ENCODE measurements at regions not wholly inside any gene's neighbourhood (a gene's known extent, or its start where the extent isn't known, plus 50 kb on each side); places are given as distances from the start of the nearest gene placed in this dataset.
"Not testable (repeated sequence)": the region's sequence is repeated elsewhere in the genome, so short reads cannot be mapped to it uniquely, and the experiment has no call there.

- in situ Hi-C loops (cut with HindIII; ENCODE audit: low sequenced_read_pairs): no loop called here
- no peak for DNase-seq (ENCODE audit: low spot score)
Measured at GRCh38 chr15:59798605-59798917, 109.4 kb upstream of the BNIP2 start.

DNA sequence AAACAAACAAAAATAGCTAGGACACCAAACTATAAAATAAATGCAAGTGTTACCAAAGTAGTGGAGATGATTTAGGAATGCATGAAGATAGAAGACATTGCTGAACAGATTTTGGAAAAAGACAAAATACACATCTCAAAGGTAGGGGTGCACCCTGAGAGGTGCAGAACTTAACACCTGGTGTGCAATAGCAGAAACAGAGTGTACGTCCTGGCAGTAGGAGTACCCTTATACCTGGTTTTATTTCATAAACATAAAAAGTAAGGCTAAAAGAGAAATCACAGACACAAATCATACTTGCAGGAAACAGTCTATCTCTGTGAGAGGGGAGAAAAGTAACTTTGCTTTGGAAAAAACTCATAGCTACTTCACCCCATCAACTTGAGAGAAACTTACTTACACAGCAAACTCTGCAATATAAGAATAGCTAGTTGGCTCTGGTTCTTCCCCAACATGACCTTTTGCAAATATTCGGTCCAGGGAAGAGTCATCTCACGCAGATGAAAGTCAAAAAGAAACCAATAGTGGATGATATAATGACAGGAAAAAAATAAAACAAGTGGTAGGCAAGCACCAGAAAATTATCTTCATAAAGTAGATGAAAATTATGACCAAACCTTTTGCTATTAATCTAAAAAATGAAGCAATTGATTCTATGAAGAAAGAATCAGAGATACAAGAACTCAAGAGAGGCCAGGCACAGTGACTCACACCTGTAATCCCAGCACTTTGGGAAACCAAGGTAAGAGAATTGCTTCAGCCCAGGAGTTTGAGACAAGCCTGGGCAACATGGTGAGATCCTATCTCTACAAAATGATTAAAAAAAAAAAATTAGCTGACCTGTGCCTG is 108.9 kb upstream of the BNIP2 start:
- in situ Hi-C loops (cut with HindIII; ENCODE audit: low sequenced_read_pairs): no loop called here
- no peak for DNase-seq (ENCODE audit: low spot score)

GRCh38 chr15:59794229-59794886 is 105.2 kb upstream of the BNIP2 start:
- in situ Hi-C loops (cut with HindIII; ENCODE audit: low sequenced_read_pairs): no loop called here

DNA sequence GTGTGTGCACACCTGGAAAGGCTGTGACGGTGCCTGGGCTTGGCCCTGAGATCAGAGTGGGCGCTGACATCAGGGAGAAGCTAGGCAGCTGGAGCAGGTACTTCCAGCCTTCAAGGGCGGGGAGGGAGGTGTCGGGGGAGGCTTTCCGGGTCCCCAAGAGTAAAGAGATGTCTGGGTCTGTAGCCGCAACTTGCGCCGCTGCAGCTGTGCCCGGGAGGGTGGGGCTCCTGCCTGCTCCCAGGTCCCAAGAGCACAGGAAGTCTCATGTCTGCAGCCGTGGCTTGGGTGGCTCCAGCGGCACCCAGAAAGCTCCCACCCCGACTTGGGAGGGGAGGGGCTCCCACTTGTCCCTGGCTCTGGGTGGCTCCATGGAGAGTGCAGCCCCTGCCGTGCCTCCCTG is 103.2 kb upstream of the BNIP2 start:
- in situ Hi-C loops (cut with HindIII; ENCODE audit: low sequenced_read_pairs): no loop called here
- no peak for DNase-seq (ENCODE audit: low spot score)

More at GRCh38 chr15:59794229-59794886, 105.2 kb upstream of the BNIP2 start:
- no peak for DNase-seq (ENCODE audit: low spot score)

GRCh38 chr15:59791755-59792154 is 102.6 kb upstream of the BNIP2 start:
- in situ Hi-C loops (cut with HindIII; ENCODE audit: low sequenced_read_pairs): no loop called here
- no peak for DNase-seq (ENCODE audit: low spot score)

DNA sequence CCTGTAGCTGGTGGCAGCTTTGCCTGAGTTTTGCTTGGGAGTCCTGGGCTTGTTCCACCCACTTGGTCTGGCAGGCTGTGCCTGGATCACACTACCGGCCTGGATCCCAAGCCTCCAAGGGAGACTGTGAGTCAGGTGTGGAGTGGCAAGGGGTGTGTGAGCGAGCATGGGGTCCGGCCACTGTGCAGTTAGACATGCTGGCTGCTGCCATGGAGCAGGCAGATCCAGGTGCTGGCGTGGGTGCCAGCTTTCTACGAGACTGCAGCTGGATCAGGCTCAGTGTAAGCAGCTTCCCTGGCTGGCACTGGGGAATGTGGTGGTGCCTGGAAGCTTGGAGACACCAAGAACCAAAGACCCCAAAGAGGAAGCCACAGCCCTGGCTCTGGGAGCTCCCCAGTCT is 102.0 kb upstream of the BNIP2 start:
- DNase-seq (ENCODE audit: low spot score): no peak
- in situ Hi-C loops (cut with HindIII; ENCODE audit: low sequenced_read_pairs): no loop called here

GRCh38 chr15:59786466-59786865 is 97.3 kb upstream of the BNIP2 start:
- in situ Hi-C loops (cut with HindIII; ENCODE audit: low sequenced_read_pairs); DNase-seq (ENCODE audit: low spot score): not testable (repeated sequence)

GRCh38 chr15:59785981-59786380 is 96.9 kb upstream of the BNIP2 start:
- DNase-seq (ENCODE audit: low spot score); in situ Hi-C loops (cut with HindIII; ENCODE audit: low sequenced_read_pairs): not testable (repeated sequence)

GRCh38 chr15:59783774-59784520 is 94.8 kb upstream of the BNIP2 start:
- not testable (repeated sequence) for DNase-seq (ENCODE audit: low spot score)

DNA sequence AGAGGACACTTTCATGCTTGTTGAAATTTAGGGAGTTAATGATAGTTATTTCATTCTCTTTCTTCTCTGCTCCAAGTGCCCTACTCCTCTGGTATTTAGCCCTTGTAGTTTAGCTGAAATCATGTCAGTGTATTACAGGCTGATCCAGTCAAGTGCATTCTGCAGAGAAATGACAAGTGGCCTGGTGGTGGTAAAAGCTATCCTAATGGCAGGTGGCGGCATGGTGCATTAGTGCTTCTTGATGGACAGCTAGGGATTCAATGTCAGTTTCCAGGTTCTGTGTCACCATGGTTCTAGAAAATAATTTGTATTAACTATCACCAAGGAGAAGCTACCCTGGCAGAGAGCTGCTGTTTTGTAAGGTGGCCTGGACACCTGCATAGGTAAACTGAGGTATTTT is 90.0 kb upstream of the BNIP2 start:
- in situ Hi-C loops (cut with HindIII; ENCODE audit: low sequenced_read_pairs): no loop called here
- no peak for DNase-seq (ENCODE audit: low spot score)

More at GRCh38 chr15:59783774-59784520, 94.8 kb upstream of the BNIP2 start:
- in situ Hi-C loops (cut with HindIII; ENCODE audit: low sequenced_read_pairs): not testable (repeated sequence)

- in situ Hi-C loops (cut with HindIII; ENCODE audit: low sequenced_read_pairs): no loop called here
- no peak for DNase-seq (ENCODE audit: low spot score)
Measured at GRCh38 chr15:59764775-59765174, 75.7 kb upstream of the BNIP2 start.

GRCh38 chr15:59762558-59762957 is 73.4 kb upstream of the BNIP2 start:
- DNase-seq (ENCODE audit: low spot score): no peak
- in situ Hi-C loops (cut with HindIII; ENCODE audit: low sequenced_read_pairs): no loop called here

DNA sequence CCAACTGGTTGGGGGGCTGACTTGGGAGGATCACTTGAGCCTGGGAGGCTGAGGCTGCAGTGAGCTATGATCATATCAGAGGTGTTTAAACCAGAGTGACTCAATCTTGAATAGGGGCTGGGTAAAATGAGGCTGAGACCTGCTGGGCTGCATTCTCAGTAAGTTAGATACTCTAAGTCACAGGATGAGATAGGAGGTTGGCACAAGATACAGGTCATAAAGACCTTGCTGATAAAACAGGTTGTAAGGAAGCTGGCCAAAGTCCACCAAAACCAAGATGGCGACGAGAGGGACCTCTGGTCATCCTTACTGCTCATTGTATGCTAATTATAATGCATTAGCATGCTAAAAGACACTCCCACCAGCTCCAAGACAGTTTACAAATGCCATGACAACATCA is 71.1 kb upstream of the BNIP2 start:
- in situ Hi-C loops (cut with HindIII; ENCODE audit: low sequenced_read_pairs); DNase-seq (ENCODE audit: low spot score): not testable (repeated sequence)

DNA sequence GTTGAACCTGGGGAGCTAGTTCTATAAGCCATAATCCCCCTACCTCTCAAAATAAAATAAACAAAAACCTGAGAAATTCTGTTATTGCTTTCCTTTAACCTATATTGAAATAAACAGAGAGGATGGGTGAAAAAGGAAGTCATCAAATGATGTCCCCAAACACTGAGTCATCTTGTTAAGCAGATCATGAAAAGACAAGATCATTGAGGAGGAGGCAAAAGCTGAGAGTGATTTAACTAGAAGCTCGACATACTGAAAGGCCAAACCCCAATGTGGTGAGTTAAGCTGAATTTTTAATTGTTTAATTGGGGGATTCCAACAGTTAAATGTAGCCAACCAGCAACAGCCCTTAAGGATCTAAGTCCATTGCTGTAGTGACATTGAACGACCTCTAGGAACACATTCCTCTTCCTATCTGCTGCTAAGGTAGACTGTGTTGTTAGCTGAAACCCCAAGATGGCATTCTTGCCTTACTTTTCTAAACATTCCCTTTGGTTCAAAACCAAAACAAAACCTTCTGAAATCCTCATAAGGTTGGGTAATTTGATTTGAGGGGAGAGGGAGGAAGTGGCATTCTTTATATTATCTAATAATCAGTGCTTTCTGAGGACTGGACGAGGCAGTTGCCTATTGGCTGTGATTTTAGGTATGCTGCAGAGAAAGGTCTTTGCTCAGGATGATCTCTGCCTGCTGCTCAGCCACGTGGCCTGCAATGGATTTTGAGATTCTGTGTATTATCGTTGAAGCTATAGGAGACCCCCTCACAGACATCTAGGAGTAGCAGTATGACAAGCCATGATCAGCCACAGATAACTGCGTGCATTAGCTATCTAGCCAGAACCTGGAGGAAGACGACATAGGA is 62.7 kb upstream of the BNIP2 start:
- in situ Hi-C loops (cut with HindIII; ENCODE audit: low sequenced_read_pairs): no loop called here

DNA sequence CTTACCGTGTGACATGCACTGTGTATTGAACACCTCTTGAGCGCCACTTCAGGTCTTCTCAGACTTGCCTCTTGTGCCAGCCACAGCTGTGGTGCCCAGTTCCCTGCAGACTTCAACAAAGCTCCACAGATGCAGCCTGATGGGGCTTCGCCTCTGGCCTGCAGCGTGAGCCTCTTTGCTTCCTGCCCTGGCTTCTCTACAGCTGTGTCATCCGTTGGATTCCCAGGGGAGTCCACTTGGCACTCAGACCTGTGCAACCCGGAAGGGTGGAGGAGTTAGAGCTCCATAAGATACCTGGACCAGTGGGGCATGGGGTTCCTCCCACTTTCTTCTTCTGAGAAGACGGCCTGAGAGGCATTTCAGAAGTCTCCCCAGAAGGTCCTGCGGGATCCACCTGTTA is 57.7 kb upstream of the BNIP2 start:
- no peak for DNase-seq (ENCODE audit: low spot score)
- in situ Hi-C loops (cut with HindIII; ENCODE audit: low sequenced_read_pairs): no loop called here

More for the DNA sequence above, 62.7 kb upstream of the BNIP2 start:
- DNase-seq (ENCODE audit: low spot score): peak; percentile 41

- peak; percentile 52 for DNase-seq (ENCODE audit: low spot score)
- in situ Hi-C loops (cut with HindIII; ENCODE audit: low sequenced_read_pairs): no loop called here
Measured at GRCh38 chr15:59741274-59741906, 52.3 kb upstream of the BNIP2 start.

GRCh38 chr15:59739557-59740186 is 50.6 kb upstream of the BNIP2 start:
- no peak for DNase-seq (ENCODE audit: low spot score)
- in situ Hi-C loops (cut with HindIII; ENCODE audit: low sequenced_read_pairs): no loop called here
